GM12873 (cell line): ENCODE measurements at regions not wholly inside any gene's neighbourhood (a gene's known extent, or its start where the extent isn't known, plus 50 kb on each side); places are given as distances from the start of the nearest gene placed in this dataset.

Experiments used
- CTCF ChIP-seq: IDR thresholded peaks from 2 replicates; pipeline ENCODE4 v1.5.1; 2012; ENCODE audit warnings: low read depth, mild to moderate bottlenecking, moderate library complexity, low read length, control low read depth; ENCODE audit not compliant: insufficient read depth; ENCODE audit errors: missing control alignments

DNA sequence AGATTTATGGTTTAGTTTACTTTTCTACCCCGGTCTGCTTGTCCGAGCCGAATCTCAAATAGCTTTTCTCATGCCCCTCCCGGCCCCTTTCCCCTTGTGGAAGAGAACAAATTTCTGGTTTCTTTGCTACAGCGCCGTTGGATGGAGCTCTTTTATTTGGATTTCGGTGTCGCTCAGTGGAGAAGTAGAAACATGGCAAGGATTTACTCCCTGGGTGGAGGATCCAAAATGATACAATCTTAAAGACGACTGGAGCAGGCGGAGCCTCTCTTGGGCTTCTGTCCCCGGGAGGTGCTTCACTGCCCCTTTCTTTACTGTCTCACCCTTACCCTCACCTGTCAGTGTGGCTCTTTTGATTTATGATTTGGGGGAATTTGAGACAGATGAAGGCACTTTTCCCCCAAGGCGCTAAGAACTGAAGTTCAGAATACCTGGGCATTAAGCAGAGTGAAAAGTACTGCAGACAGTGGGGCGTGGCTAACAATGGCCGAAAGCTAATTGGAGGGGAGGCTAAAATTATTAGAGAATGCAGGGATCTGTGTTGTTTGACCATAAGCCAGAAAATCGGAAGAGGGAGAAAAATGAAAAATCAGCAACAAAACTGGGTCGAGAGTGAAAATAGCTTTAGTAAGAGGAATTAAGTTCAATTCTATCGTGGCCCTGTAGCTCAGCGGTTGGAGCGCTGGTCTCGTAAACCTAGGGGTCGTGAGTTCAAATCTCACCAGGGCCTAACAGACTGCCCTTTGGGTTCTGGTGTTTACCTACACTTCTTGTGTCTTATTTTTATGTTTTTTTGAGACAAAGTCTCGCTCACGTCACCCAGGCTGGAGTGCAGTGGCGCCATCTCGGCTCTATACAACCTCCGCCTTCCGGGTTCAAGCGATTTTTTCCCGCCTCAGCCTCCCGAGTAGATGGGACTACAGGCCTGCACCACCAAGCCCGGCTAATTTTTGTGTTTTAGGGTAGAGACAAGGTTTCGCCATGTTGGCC lies 145.1 kb upstream of the ZNF184 start:
- TF ChIP-seq CTCF: no peak

- no peak for TF ChIP-seq CTCF
These were observed 144.3 kb upstream of the ZNF184 start for GRCh38 chr6:27617046-27617687.

DNA sequence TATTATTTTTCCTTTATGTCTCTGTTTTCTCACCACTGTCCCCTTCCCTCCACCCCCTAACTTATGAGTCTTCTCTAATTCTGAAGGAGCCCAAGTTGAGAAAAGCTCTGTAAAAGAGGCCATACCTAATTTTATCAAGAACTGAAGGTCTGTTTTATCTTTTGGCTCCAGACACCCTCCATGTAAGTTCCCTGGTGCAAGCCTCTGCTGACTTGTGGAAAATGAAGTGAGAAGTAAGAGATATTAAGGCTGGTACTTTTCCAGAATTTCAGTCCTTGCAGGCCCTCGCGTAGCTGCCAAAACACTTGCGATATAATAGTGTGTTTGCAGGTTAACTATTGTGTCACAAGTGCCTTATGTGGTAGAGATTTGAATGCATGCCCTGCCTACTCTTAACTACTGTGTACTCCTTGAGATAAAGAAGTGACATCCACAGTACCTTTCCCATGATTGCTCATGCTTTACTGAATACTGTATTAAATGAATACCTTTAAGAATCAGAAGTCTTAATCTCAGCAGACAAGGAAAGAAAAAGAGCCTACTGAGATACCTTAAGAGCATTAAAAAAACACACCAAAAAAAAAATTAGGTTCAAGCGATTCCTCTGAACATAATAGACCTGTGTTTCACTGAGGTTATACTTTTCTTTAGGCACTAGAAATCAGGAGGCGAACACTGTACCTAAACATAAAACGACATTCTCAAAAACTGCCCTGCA lies 143.6 kb upstream of the ZNF184 start:
- no peak for TF ChIP-seq CTCF

- TF ChIP-seq CTCF: no peak
These were observed 138.5 kb upstream of the ZNF184 start for GRCh38 chr6:27611451-27611850.

DNA sequence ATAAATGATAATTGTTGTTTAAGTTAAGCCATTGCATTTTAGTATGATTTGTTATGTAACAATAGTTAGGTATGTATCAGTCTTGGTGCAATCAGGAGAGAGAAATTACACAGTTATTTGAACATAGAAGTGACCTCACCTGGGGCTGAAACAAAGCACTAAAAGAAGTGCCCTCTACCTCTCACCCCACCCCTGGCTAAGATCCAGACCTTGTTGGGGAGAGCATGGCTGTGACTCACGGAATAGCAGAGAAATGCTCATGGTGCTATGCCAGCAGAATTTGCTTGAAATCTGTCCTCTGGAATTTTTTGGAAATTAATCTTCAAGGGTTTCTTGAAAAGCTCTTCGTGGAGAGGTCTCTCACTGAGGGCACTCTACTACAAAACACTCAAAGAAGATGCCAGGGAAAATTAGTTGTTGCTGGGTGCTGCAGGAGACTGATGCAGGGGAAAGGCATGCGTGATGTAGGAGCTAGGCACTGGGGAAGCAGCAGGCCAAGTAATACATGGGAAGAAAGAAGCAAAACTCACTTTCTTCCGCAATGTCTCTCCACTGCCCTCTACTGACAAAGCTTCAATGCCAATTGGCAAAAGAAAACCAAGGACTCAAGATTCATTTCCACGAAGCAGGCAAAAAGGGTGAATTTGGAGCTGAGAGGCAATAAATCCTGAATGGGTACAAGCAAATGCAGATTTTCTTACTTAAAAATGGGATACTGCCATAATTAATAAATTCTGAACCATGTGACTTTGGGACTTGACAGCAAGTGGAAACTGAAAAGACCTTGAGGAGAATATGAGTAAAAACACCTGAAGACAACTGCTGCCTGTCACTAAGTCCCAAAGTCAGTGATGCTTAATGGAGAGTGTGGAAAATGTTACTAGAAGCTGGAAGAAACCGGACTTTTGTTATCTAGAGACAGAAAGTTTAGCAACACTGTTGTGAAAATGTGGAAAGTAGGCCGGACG lies 136.3 kb upstream of the ZNF184 start:
- TF ChIP-seq CTCF: peak; percentile 88

DNA sequence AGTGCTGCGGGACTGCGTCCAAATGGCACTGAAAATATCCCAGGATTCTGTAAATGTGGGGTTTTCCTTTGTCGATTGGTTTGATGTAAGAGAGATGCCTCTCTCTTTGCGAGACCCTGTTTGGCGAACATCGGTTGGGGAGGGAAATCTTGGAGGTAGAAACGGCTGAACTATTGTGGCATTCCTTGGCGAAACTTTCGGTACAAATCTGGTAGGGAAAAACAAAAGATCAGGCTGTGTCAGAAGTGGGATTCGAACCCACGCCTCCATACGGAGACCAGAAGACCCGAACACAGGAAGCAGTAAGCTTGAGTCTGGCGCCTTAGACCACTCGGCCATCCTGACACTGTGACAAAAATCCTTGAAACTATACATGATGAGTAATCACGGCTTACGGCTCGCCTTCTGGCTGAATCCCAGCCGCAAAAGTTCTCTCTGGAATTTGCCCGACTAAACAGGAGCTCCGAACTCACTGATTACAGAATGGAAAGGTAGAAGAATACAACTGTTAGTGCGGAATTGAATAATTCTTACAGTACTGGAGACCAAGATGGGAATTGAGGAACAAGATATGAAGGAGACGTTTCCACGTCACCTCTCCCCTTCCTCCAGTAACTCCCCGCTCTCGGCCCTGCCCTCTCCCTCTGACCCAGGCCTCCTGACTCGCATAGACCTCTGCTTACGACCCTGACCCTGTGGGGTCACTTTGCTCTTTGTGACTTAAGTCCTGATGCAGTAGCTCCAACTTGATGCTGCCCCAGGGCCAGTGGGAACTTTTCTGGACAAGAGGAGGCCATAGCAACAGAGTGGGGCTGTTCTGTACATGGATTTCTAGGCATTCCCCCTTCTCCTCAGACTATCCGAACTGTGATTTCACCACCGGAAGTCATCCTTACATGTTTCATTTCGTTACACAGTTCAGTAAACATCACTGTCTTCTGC lies 132.8 kb upstream of the ZNF184 start:
- TF ChIP-seq CTCF: no peak
